GM21367 (cell line): ENCODE measurements at regions not wholly inside any gene's neighbourhood (a gene's known extent, or its start where the extent isn't known, plus 50 kb on each side); places are given as distances from the start of the nearest gene placed in this dataset.

Experiments used
- ATAC-seq: cut with Tn5 transposase; IDR thresholded peaks from one replicate; pipeline ENCODE4 v1.9.1; 2021; ENCODE audit not compliant: unreplicated experiment

DNA sequence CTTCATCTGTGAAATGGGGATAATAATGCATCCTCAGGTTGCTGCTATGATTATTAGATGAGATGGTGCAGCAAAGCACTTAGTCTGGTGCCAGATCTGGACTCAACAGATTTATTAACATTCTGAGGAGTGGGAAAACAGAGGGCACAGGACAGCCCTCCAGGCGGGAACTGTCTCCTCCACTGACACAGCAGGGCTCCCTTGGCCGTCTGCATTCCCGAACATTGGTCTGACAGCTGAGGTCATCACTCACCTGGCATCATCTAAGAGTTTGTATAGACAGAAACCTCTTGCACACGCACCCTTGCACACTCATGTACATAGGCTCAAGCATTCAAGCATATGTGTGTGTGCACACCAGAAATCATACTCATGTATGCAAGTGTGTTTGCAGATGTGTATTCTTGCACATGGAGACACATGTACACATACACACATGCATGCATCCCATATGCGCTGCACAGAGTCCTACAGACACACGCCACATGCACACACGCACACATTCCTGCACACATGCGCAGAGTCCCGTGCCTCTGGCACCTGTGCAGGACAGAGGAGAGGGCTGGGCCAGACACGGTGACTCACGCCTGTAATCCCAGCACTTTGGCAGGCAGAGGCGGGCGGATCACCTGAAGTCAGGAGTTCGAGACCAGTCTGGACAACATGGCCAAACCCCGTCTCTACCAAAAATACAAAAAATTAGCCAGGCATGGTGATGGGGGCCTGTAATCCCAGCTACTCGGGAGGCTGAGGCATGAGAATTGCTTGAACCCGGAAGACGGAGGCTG lies 173.3 kb upstream of the GLI2 start:
- no peak for ATAC-seq

DNA sequence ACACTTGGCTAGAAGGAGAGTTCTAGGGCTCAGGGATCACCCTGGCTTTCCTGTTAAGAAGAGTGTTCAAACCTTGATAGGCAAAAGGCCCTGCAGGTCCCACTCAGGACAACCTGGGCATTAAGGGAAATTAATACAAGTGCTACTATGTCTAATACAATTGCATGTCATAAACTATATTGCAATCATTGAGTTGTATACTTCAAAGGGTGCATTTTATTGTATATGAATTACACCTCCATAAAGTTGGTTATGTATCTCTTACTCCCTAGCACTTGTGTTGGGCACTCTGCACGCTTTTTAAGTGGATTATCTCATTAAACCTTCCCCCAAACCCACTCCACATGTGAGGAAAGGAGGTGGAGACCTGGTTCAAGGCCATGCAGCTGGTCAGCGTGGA lies 172.1 kb upstream of the GLI2 start:
- ATAC-seq: no peak

DNA sequence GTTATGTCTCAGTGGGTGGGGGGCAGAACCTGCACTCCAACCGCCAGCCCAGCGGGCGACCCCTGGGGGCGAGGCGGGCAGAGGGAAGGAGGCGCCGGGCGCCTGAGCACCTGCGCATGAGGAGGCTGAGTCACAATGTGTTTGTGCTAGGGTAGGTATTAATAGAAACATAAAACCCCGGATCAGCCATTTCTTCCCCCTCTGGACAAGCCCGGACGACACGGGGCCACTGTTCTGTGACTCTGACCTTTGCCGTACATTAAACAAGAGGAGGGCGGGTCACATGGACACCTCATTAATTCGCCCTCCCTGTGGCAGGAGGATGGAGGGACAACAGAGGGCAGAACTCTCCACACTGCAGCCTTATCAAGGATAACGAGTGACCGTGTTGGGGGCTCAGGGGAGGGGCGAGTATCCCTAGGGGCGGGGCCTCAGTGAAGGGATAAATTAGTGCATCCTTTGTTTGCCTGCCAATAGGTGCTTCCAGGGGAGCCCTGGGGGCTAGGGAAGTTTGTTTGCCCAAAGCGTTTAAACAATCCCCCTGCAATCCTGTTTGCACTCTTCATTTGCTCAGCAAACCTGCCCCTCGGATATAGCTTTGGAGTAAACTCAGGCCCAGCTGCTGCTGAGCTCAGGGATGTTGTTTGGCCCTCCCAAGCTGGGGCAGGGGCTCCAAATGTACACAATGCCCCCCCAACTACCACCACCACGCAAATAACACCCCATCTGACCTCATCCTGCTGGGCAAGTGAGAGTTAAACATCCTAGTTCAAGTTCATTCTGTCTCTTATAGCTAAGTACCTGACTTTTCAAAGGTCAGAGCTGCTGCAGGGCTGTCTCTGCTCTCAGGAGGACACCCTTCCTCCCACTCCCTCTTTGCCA lies 171.2 kb upstream of the GLI2 start:
- ATAC-seq: no peak

DNA sequence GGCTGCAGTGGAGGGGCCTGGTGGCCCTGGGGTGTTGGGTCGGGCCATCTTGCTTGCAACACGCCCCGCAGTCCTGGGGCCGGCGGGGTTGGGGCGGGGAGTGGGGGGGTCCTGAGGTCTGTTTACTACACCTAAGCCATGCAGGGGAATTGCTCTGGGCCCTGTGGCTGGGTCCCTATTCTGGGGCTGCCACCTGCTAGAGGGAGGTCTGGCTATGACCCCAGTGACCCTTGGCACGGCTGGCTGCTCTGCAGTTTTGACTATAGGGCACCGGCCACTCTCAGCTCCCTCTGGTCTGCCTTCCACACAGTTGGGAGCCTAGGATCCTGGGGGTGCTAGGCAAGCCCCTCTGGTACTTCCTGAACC lies 170.6 kb upstream of the GLI2 start:
- ATAC-seq: no peak

DNA sequence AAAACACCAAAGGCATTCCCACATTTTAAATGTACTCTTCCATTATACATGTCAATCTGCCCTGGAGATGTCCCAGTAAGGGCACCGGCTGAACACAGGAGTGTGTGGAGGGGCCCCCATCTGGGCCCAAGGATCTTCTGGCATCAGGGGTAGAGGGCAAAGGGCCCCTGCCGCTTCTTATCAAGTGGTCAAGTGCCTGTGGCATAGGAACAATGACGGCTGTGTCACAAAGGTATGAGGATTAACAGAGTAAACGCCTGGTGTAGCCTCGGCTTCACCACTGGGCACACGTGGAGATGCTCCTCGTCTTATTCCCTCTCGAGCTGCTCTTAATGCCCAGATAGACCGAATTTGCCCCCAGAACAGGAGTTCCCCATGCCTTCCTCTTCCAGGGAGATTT lies 169.7 kb upstream of the GLI2 start:
- ATAC-seq: no peak

DNA sequence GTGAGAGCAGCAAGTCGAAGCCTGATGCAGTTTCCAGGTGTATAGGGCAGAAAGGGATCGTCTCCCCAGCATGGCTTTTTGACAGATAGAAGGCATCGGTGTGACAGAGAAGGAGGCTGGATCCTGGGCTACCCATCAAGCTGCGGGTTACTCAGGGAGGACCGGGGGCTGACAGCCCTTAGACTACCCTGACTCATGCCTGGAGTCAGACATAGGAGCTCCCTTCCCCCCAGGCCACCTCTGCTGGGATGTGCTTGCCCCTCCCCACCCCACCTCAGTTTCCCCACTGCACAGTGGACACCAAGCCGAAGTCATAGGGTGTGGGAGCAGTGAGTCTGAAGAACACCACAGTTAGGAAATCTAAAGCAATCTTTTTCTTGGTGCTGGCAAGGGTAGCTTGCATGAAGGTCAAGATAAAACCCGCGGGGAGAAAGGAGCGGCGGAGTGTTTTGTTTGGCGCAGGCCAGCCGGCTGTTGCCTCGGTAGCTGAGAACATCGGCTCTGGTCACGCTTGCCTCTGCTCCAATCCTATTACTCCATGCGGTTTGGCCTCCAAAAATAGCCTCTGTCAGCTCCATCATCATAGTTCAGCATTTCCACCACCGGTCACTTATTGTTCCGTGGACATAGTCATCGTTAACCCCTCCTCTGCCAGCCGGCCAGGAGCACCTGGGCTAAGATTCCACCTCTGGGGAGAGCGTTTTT lies 169.2 kb upstream of the GLI2 start:
- ATAC-seq: no peak

DNA sequence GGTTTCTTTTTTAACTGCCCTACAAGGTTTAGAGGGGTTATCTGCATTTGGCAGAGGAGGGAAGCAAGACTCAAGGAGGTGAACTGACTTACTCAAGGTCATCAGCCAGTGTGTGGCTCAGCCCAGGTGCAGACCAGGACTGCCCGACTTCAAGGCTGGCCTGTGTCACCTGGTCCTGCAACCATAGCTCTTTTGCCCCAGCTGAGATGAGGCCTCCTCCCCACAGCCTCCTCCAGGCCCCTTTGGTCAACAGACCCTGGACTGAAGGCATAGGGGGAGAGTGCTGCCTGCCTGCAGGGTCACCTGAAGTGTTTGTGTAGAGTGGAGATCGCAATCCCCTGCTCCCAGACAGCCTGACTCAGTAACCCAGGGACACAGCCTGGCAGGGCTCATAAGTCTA lies 168.5 kb upstream of the GLI2 start:
- no peak for ATAC-seq

DNA sequence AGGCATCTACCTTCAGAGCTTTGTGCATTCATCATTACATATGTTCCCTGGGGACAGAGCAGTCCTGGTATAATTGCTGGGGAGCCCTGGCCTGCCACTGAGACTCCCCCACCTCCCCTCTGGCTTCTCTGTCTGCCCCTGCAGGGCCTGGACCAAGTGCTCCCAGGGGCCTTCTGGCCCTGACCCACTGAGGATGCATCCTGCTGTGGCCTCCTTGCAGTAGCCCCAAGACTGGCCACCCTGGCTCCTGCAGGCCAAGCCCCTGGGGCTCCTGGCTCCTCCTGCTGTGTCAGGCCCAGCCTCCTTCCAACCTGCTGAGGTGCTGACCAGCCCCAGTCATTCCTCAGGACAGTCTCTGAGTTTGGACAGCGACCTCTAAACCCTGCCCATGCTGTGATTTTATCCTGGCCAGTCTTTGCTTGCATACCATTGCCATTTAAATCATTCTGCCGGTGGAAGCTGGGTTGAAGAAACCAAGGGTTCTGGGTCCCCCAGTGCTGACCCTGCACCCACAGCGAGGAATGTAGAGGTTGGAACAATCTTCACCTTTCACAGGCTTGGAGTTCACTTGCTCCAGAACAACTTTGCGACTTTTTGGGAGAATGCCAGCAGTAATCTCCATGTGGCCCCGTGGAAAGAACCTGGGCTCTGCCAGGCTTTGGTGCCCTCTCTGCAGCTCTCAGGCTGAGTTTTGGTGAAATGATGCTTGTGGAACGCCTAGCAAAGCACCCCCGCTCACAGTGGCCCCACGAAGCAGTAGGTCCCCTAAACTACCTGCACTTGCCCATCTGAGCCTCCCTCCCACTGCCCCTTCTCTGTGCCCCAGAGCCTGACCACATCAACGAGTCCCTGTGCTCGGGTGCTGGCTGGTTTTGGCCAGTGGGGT lies 167.3 kb upstream of the GLI2 start:
- no peak for ATAC-seq

DNA sequence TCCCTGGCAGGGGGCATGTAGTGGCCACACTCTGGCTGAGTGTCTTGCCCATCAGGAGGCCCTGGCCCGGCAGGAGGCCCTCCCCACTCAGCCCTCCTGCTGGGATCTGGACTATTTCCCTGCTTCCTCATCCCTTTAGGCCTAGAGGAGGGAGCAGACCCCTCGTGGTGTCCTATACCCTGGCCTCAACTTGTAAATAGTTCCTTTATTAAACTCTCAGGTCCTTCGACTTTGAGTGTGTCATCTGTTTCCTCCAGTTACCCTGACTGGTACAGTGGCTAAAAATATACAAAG lies 166.7 kb upstream of the GLI2 start:
- ATAC-seq: no peak

DNA sequence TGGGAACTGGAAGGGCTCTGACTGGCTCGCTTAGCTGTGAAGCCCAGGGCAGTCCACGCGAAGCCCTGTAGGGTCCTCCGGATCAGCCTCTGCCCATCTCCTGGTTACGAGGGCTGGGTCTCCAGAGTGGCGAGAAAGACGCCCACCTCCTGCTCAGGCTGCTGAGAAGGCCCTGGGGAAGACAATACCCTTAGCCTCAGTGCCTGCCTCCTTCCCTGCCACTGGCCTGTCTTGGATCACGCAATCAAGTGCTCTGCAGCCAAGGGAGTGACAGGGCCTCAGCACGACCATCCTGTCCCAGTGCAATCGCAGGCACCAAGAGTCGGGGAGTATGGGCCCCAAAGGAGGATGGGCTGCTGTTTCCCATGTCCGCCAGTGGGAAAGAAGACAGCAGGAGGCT lies 165.7 kb upstream of the GLI2 start:
- no peak for ATAC-seq

DNA sequence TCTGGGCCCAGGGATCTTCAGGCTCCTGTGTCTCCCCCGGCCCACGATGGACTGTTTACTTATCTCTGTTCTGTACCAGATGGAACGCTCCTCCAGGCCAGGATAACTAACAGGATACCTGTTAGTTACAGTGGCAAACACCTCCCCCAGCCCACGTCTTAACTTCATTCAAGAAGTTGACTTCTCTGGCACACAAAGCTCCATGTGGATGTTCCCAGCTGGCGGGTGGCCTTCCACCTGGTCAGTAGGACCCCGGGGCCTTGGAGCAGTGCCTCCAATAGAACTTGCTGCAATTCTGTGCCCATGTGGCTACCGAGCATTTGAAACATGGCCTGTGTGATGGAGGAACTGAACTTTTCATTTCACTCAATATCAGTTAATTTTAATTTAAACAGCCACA lies 165.1 kb upstream of the GLI2 start:
- ATAC-seq: no peak

DNA sequence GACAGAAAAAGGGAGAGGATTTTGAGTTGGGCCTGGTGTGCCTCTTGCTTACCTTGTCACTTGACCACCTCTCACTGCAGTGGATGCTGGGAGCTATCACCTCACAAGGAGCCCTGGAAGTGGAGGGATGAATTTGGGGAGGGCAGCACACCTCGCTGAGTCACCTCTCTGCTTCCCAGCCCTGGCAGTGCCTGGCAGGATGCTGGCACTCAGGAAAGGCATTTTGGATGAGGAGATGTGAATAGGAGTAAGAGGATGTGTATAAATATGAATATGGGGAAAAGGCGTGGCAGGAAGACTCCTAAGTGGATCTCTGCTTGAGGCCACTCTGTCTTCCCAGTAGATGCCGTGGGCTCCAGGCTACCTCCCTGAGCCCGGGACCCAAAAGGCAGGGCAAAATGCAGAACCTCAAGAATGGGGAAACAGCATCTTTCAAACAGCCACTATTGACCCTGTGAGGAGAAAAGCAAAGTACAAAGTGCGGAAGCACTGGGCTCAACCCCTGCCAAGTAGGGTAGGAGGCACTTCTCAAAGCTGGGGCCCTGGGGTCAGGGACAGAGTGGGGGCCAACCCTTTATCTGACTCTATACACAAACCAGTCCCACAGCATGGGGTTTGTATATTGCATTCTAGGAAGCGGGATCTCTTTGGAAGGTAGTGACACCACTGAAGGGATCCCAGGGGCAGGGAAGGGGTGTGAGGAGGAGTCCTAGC lies 164.5 kb upstream of the GLI2 start:
- ATAC-seq: no peak

DNA sequence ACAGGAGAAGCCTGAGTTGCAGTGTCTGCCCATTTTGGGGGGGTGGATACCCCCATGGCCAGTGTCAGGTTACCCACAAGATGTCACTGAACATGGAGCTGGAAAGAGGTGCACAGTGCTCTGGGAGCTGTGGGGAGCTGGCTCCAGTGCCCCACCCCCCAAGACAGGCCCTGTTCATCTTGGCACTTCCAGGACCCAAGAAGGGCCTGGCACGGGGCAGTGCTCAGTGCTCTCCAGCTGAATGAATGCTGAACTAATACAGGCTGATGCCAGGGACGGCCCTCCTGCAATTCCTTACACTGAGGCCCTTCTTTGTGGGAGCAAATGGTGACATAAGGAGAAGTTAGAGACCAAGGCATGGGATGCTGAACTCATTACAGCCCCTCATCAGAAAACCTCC lies 163.4 kb upstream of the GLI2 start:
- ATAC-seq: no peak

DNA sequence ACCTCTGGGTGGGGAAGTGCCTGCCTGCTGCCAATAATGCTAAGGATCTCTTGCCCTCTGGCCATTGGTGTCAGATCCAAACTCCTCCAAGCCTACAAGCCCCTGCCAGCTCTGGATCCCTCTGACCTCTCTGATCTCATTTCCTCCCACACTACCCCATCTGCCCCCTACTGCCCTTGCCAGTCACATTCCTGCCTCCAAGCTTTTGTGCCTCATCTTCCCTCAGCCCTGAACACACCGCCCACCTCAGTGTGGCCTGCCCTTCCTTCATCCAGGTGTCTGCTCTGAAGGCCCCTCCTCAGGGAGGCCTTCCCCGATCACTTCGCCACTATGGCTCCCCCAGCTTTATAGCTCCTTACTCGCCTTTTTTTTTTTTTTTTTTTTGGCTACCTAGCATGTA lies 161.0 kb upstream of the GLI2 start:
- no peak for ATAC-seq

DNA sequence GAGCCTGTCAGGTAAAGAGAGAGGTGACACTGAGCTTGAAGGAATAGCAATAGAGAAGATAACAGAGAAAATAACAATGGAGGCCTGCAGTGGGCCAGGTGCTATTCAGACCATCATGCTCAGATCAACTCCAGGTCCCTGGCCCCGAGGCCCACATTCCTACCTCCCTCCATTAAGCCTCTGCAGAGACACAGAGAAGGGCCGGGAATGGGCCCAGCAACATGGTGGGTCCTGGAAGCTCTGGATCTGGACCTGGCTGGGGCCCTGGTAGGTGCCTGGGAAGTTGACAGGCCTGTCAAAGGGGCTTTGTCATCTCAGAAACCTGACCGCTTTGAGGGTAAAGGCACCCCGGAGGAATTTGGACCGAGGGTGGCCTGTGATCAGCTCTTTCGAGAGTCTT lies 159.7 kb upstream of the GLI2 start:
- no peak for ATAC-seq

DNA sequence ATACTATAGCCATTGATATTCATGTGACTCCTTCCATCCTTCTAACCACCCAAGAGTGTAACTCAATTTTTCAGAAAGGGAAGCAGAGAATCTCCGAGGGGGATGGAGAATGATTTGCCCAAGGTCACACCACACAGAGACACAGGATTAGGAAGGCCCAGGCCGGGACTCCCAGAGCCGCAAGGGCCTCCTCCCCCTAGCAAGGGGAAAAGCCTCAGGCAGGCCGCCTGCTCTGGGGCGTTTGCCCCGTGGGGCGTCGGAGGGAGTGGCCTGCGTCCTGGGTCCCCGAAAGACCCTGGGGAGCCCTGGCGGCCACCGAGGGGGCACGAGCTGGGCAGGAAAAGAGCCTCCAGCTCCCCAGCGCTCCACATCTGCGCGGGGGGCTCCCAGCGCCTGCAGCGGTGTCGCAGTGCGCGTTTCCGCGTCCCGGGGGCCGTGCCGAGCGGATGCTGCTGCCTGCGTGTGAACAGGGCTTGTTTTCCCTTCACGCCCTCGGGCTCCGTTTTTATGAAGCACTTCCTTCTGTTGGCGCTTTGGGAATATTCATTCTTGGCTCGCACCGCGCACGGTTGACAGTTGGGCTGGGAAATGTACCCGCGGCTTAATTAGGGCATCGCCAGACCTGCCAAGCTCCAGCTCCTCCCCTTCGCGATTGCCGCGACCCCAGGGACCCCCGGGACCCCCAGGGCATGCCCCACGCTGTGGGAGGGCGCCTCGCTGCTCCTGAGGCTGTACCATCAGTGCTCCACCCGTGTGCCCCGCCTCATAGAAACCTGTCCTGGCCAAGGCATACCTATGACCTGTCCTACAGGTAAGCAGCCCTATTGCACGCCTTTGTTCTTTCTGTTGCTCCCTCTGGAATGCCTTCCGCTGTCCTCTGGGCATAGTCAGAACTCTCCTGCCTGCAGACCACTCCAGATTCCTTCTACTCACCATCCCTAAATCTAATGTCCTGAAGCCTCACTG lies 158.9 kb upstream of the GLI2 start:
- no peak for ATAC-seq

DNA sequence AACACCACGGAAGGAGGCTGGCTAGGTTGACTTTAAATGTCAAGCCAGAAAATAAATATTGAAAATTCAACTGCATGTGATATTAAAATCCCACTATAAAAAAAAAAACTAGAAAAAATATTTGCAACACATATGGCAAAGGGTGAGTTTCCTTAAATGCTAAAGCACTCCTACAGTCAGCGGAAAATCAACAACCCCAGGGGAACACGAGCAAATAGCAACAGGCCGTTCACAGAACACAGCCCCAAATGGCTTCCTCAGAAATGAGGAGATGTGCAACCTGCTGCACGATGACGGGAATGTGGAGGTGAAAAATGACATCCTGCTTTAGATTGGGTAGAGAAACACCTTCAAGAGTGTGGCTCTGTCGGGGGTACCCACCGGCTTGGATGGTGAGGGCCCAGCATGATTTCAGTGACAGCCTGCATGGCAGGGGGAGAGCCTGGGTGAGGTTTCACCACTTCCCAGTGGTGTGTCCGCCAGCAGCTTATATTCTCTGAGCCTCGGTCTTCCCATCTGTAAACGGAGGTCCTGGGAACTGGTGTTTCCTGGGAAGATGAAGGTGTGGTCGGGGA lies 157.9 kb upstream of the GLI2 start:
- ATAC-seq: no peak

DNA sequence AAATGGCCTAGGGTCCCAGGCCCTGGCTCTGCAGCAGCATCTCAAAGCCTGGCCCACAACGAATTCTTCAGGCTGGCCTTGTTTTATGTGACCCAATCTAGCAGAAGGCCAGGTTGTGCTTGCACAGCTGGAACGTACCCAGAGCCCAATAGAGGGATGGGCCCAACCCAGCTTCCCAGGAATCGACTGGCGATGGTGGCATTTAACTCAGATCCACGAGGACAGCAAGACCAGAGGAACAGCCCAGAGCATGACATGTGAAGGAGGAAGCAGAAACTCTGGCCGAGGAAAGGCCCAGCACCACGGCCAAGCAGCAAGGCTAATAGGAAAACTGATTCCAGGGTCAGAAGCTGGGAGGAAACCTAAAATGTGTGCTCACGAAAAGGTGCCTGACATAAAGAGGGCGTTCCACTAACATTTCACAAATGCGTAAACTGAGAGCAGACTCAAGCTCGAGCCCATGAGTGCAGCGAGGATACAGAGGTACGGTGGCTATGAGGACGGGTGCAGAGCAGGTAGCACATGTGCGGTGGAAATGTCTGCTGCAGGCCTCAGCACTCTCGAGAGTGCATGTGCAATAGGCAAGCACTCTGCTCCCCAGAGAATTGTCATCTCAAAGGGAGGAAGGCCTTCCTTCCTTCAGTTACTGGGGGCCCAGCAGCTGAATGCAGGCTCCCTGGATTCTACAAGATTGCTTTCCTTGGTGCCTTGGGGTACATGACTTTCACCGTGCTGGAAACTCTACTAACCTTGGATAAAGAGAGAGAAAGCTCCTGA lies 156.9 kb upstream of the GLI2 start:
- ATAC-seq: no peak
